Myocyte (in vitro differentiated cells): ENCODE measurements at regions not wholly inside any gene's neighbourhood (a gene's known extent, or its start where the extent isn't known, plus 50 kb on each side); places are given as distances from the start of the nearest gene placed in this dataset.
A peak's percentile ranks its signal among the peaks of the same experiment; 100 is the strongest.

ENCODE experiments used
- DNase-seq: peaks from one replicate; pipeline ENCODE4 v3.0.0-alpha.2; 2012; ENCODE audit warnings: low read depth

DNA sequence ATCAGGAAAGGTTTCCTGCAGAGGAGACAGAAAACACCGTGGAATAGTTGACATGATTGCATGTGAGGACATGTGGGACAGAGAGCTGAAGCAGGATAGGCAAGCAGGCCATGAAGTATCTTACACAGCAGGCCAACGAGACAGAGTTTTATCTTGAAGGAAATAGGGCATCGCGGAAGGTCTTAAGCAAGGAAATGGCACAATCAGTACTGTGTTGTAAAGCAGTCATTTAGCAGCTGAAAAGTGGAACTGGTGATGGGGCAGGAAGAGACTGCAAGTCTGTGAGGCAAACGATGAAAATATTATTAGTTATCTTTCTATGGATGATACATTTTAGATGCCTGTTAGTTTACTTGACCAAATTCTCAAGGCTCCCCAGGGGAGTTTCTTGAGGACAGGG is 535.1 kb downstream of the SOX2 start:
- DNase-seq = no peak

GRCh38 chr3:182248349-182248880 is 536.7 kb downstream of the SOX2 start:
- DNase-seq = peak; percentile 23

DNA sequence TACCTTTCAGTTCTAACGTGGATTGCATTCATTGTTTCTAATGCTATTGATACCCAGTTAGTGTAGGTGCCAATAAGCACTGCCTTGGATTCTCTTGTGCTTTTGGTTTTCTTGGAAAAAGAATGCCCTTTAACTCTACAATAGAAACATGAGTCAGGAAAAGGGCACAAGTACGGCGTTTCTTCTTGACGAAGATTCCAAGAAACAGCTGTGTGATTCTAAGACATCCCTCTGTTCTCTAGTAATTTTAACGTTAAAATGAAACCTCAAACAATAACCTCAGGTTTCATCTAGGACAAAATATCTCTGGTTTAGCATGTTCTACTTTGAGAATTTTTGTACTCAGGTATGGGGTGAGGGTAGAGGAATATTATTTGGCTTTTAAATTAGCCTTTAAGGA is 540.5 kb upstream of the ATP11B start:
- no peak for DNase-seq

- DNase-seq = no peak
These were observed 538.1 kb upstream of the ATP11B start for GRCh38 chr3:182255158-182255557.

- DNase-seq = no peak
These were observed 535.9 kb upstream of the ATP11B start for GRCh38 chr3:182257361-182257760.

DNA sequence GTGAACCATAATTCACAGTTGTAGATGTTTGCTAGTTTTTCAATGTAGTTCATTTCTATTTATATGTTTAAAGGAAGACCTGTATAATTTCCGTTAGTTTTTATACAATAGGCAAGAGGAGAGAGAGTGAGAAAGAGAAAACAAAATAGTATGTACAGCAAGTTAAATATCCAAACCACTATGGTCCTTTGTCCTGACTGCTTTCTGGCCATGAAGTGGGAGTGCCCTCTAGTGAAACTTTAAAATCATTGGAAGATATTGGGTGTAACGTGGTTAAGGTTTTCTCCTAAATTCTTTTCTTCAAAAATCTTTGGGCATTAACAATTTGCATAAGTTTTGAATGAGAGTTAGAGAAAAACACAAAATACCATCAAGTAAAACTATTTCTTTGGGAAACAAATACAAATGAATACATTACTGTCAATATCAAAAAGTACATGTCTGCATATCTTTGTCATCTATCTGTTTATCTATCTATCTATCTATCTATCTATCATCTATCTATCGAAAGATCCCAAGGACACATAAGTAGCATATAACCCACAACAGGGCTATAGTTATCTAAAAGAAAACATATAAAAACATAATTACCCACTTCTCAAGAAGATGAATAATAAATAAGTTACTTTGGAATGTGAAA is 534.6 kb upstream of the ATP11B start:
- peak; percentile 45 for DNase-seq

DNA sequence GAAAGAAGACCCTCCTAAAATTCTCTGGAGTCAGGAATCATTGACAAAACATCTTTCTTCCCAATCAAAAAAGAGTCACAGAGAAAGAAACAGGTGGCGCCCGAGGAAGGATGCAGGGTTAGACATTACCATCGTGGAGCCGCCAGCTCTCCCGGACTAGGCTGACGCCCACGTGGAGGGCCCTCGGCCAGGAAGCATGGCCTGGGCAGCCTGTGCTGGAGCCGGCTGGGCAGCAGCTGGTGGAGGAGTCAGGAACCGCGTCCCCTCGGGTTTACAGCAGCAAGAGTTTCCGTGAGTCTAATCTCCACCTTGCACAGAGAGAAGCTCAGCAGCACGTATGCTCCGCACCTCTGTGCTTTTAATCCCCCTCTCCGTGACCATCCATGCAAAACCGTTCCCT is 533.7 kb upstream of the ATP11B start:
- DNase-seq = peak; percentile 62

GRCh38 chr3:182261041-182261440 is 532.3 kb upstream of the ATP11B start:
- DNase-seq = no peak

DNA sequence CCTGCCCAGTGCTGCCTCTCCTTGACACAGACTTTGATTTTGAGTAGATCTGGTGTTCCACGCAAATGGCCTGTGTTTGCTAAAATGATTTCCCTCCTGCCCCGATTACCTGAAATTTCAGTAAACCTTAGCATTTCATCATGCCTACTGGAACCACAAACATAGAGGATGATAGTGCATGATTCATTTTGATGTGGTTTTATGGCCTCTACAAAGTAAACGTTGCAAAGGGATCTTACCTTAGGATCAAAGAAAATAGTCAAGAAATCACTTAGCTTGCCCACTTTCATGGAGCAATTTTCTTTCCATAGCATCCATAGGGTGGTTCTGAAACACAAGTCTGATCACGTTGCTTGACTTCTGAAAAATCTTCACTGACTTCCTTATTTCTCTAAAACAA is 524.6 kb upstream of the ATP11B start:
- DNase-seq = no peak

DNA sequence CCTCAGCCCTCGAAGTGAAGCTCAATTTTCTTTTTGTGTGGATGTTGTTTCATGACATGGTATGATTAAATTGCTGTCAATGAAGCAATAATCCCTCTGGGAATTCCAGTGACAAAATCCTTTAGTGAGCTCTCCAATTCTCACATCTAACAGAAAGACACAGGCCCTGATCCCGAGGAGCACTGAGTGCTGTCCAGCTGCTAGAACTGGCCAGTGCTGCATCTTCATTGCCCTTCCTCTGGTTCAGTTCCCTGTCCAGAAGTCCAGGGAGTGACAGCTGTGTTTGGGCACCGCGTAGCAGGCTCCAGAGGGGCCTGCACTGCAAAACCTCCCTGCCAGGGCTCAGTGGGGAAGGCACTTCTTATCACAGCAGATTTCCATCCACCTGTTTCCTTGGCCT is 516.8 kb upstream of the ATP11B start:
- DNase-seq = peak; percentile 19

GRCh38 chr3:182284793-182285192 is 508.5 kb upstream of the ATP11B start:
- no peak for DNase-seq

- DNase-seq = no peak
These were observed 500.7 kb upstream of the ATP11B start for GRCh38 chr3:182292591-182292990.

- DNase-seq = peak; percentile 47
These were observed 499.0 kb upstream of the ATP11B start for GRCh38 chr3:182294256-182294655.

DNA sequence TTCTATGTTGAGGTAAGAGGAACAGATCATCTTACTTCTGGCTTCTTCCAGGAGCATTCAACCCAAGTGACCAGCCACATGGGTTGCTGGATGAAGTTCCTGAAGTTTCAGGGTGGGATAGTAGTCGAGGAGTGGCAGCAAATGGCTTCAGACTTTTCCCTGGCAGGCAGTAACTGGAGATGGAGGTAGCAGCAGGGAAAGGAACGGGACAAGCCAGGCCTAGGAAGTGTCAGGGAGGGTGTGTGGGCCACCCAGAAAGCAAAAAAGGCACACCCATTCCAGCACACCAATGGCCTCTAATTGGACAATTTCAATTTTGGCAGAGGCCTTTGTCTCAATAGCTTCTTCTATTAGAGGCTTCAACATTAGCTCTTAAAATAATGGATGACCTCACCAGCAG is 498.6 kb upstream of the ATP11B start:
- DNase-seq = peak; percentile 10

GRCh38 chr3:182300266-182300665 is 493.0 kb upstream of the ATP11B start:
- no peak for DNase-seq

GRCh38 chr3:182303169-182303568 is 490.1 kb upstream of the ATP11B start:
- no peak for DNase-seq

DNA sequence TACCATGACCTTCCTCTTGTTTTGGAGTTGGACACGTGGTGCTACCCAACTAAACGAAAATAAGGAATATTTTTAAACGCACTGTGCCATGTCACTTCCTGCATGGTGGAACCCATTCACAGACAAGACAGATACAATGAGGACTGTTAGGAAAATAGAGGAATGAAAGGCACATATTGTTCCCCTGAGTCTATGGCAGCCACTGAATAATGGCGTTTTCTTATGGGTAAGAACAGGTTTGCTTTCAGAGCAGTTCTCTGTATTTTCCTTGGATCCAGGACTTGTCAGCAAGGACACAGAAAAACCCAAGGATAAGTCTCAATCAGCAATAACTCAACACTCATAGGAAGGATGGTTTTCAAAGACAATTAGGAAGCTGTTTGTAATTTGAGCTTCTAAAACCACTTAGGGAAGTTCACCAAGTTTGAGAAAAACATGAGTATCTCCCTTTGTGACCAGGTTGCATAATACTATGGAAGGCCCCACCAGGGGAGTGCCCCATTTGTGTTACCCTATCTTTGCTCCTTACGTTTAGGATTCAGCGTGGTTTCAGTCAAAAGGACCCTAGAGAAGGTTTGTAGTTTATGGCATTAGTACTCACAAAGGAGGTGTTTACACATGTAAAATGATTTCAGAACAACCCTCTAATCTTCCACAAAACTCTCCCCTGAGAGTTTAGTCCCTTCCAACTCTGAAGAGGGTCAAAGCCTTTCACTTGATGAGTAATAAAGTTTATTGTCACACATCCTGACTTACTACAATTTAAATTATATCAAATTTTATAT is 487.2 kb upstream of the ATP11B start:
- DNase-seq = no peak

DNA sequence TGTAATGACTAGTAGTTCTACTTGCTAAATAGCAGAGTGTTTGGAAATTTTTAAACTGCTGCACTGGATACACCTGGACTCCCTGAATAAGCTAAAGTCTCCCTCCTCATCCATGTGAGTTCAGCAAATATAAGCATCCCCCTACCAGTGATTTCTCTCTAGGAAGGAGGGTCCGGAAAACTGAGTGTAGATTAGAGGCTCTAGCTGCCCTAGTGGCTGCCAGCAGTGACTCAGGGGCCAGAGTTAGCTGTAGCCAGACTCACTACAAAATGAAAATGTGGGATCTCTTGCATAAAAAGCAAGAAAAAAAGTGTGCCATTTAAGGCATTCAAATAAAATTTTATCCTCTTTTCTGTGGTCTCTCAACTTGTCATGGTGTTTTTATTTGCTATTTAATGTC is 485.0 kb upstream of the ATP11B start:
- DNase-seq = no peak

DNA sequence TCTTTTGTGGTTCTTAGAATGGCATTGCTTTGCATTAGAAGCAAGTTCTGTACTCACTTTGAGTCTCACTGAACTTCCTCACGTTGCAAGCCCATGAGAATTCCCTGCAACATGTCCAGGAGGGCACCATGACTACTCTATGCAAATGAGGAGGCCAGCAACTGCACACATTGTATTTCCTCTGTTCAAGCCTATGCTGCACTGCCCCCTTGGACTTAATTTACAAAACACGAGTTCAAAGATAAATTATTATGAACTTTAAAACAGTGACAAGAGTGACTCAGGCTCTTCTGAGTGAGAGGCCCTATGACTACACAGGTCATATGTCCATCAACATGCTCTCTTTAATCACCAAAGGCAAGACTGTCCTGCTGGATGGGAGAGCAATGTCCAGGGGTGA is 484.2 kb upstream of the ATP11B start:
- DNase-seq = peak; percentile 5

DNA sequence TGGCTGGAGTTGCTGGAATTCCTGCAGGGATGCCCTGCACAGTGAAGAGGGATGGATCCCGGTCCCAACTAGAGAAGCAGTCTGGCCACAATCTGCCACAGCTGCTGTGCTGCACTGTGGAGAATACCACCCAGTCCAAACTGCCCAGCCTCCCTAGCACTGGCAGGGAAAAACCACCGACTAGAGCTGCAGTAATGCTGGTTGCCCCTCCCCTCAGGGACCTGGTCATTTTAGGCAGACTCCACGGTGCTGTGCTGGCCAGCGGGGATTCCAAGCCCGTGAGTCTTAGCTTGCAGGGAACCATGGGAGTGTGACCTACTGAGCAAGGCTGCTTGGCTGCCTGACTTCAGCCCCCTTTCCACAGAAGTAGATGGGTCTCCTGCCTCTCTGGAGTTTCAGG is 478.0 kb upstream of the ATP11B start:
- DNase-seq = peak; percentile 63

DNA sequence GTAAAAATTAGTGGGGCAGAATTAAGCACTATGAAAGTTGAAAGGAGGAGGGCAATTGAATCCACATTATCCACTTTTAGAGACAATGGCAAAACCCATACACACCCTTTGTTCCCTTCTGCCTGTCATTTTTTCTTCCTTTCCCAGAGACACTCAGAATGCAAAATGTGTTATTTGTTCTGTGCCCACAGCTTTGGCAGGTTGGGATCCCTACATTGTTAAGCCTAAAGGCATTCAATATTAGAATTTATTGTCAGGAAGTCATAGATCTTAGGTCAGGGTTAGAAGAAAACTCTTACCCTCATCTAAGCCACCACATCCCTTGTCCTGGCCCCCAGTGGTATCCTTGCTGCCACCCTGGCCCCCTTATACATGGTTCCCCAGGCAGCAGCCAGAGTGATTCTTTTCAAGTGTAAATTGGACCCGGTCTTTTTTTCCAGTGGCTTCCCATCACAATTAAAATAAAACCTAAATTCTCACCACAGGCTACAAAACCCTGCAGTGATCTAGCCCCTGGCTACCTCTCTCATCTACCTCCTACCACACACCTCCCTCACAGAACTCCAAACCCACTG is 470.1 kb upstream of the ATP11B start:
- no peak for DNase-seq

- no peak for DNase-seq
These were observed 469.4 kb upstream of the ATP11B start for GRCh38 chr3:182323898-182324297.
